Mesenchymal stem cell (in vitro differentiated cells and primary cell): ENCODE measurements at regions not wholly inside any gene's neighbourhood (a gene's known extent, or its start where the extent isn't known, plus 50 kb on each side); places are given as distances from the start of the nearest gene placed in this dataset.

Experiments
- DNase-seq: peaks from one replicate; pipeline ENCODE4 v3.0.0-alpha.2; 2013
- H2AFZ ChIP-seq: one replicate; pipeline ENCODE4 v1.6.1; 2013; ENCODE audit warnings: low read depth, mild to moderate bottlenecking, control low read depth, inconsistent platforms, low read length, moderate library complexity
- H2AK5ac ChIP-seq: 2 replicates; pipeline ENCODE4 v1.6.1; 2013; ENCODE audit warnings: low read length, moderate library complexity, mild to moderate bottlenecking, inconsistent platforms; ENCODE audit not compliant: severe bottlenecking
- H2BK120ac ChIP-seq: one replicate; pipeline ENCODE4 v1.6.1; 2013; ENCODE audit warnings: low read depth, mild to moderate bottlenecking, inconsistent platforms, low read length, moderate library complexity
- H2BK12ac ChIP-seq, 2 experiments: one replicate each; pipeline ENCODE4 v1.6.1; 2013; ENCODE audit warnings: inconsistent platforms in 2 of 2, low read length in 2 of 2, mild to moderate bottlenecking in 2 of 2, moderate library complexity in 2 of 2, control low read depth in 1 of 2
- H2BK15ac ChIP-seq: one replicate; pipeline ENCODE4 v1.6.1; 2013; ENCODE audit warnings: mild to moderate bottlenecking, low read depth, inconsistent platforms; ENCODE audit not compliant: poor library complexity, severe bottlenecking
- H2BK5ac ChIP-seq: 2 replicates; pipeline ENCODE4 v1.6.1; 2013; ENCODE audit warnings: low read depth, mild to moderate bottlenecking, low read length, control low read depth, inconsistent platforms; ENCODE audit not compliant: poor library complexity, severe bottlenecking
- H3K14ac ChIP-seq, 2 experiments: one replicate each; pipeline ENCODE4 v1.6.1; 2013; ENCODE audit warnings: inconsistent platforms in 2 of 2, low read length in 2 of 2, control low read depth in 1 of 2, mild to moderate bottlenecking in 1 of 2, moderate library complexity in 1 of 2
- H3K18ac ChIP-seq, 2 experiments: one replicate each; pipeline ENCODE4 v1.6.1; 2013; ENCODE audit warnings: inconsistent platforms in 2 of 2, low read length in 2 of 2, control low read depth in 1 of 2, low read depth in 1 of 2, mild to moderate bottlenecking in 1 of 2
- H3K23ac ChIP-seq, 2 experiments: one replicate each; pipeline ENCODE4 v1.6.1; 2013; ENCODE audit warnings: inconsistent platforms in 2 of 2, low read length in 2 of 2, mild to moderate bottlenecking in 2 of 2, moderate library complexity in 2 of 2, control low read depth in 1 of 2
- H3K27ac ChIP-seq: 2 replicates; pipeline ENCODE4 v1.5.1; 2013; ENCODE audit warnings: mild to moderate bottlenecking, moderate library complexity, low read length, control low read depth, inconsistent platforms; ENCODE audit not compliant: poor library complexity, severe bottlenecking
- H3K27me3 ChIP-seq, 2 experiments: 2 replicates each; pipeline versions ENCODE4 v1.6.1 to v1.7.0; 2013; ENCODE audit warnings: low read length in 2 of 2, mild to moderate bottlenecking in 2 of 2, moderate library complexity in 2 of 2, control low read depth in 1 of 2, inconsistent platforms in 1 of 2; ENCODE audit not compliant: control insufficient read depth in 1 of 2, insufficient read depth in 1 of 2
- H3K36me3 ChIP-seq, 2 experiments: 2 replicates each; pipeline versions ENCODE4 v1.6.1 to v1.7.0; 2013; ENCODE audit warnings: low read length in 2 of 2, control low read depth in 1 of 2, inconsistent platforms in 1 of 2, low read depth in 1 of 2, mild to moderate bottlenecking in 1 of 2; ENCODE audit not compliant: insufficient read depth in 2 of 2, control insufficient read depth in 1 of 2
- H3K4ac ChIP-seq, 2 experiments: one replicate each; pipeline ENCODE4 v1.6.1; 2013; ENCODE audit warnings: inconsistent platforms in 2 of 2, low read length in 2 of 2, mild to moderate bottlenecking in 2 of 2, moderate library complexity in 2 of 2, control low read depth in 1 of 2, low read depth in 1 of 2
- H3K4me1 ChIP-seq: 2 replicates; pipeline ENCODE4 v1.6.1; 2013; ENCODE audit warnings: low read depth, low read length, control low read depth; ENCODE audit not compliant: control insufficient read depth, insufficient read depth
- H3K4me2 ChIP-seq: 2 replicates; pipeline ENCODE4 v1.6.1; 2013; ENCODE audit warnings: low read length, mild to moderate bottlenecking, inconsistent platforms; ENCODE audit not compliant: poor library complexity, severe bottlenecking
- H3K4me3 ChIP-seq, 2 experiments: 2 replicates each; pipeline versions ENCODE4 v1.5.1 to v1.7.0; 2013; ENCODE audit warnings: low read length in 2 of 2, mild to moderate bottlenecking in 2 of 2, control low read depth in 1 of 2, low read depth in 1 of 2; ENCODE audit not compliant: insufficient read depth in 1 of 2
- H3K79me1 ChIP-seq: replicated peaks from 2 replicates; pipeline ENCODE4 v1.6.1; 2013; ENCODE audit warnings: mild to moderate bottlenecking, control low read depth, low read length, inconsistent platforms; ENCODE audit not compliant: poor library complexity, severe bottlenecking
- H3K9ac ChIP-seq: 2 replicates; pipeline ENCODE4 v1.7.0; 2013; ENCODE audit warnings: mild to moderate bottlenecking, low read length, moderate library complexity
- H3K9me3 ChIP-seq: 2 replicates; pipeline ENCODE4 v1.7.0; 2013; ENCODE audit warnings: mild to moderate bottlenecking, low read length; ENCODE audit not compliant: control insufficient read depth
- H4K8ac ChIP-seq: one replicate; pipeline ENCODE4 v1.6.1; 2013; ENCODE audit warnings: inconsistent platforms, mild to moderate bottlenecking, low read length, moderate library complexity
- H4K91ac ChIP-seq: one replicate; pipeline ENCODE4 v1.6.1; 2013; ENCODE audit warnings: mild to moderate bottlenecking, low read length, inconsistent platforms
- WGBS: methylation state at CpG from one replicate; pipeline ENCODE4 v1.1.7; 2013; ENCODE audit warnings: mixed read lengths; 5-methylcytosine and 5-hydroxymethylcytosine counted together

GRCh38 chr2:217337771-217338170, 477.9 kb upstream of the TNP1 start:
- H3K14ac ChIP-seq: no peak overlapping the region
- H3K27me3 ChIP-seq: no peaks in the 10 kb centered on the region
- no peak overlapping the region for H4K8ac ChIP-seq
- H3K4me2 ChIP-seq: no peak overlapping the region
- peak; percentile 44 for DNase-seq
- no peaks in the 10 kb centered on the region for H3K4me1 ChIP-seq
- H3K18ac ChIP-seq: no peak overlapping the region
- H2BK15ac ChIP-seq: no peak overlapping the region
- H3K4me3 ChIP-seq: no peak overlapping the region
- H3K79me1 ChIP-seq: no peaks in the 10 kb centered on the region
- H4K91ac ChIP-seq: no peak overlapping the region
- H2BK12ac ChIP-seq: no peak overlapping the region
- no peaks in the 10 kb centered on the region for H3K9me3 ChIP-seq
- H3K27ac ChIP-seq: peak overlapping the region; percentile 70
- H3K23ac ChIP-seq: no peak overlapping the region
- no peak overlapping the region for H2BK5ac ChIP-seq
- no peak overlapping the region for H2BK120ac ChIP-seq
- WGBS: no CpG with 5 or more reads among the region's 3 CpGs
- H3K36me3 ChIP-seq: no peaks in the 10 kb centered on the region
- no peak overlapping the region for H3K4ac ChIP-seq
- peak overlapping the region; percentile 37 for H3K9ac ChIP-seq
- no peak overlapping the region for H2AFZ ChIP-seq
- H2AK5ac ChIP-seq: peak overlapping the region; percentile 77

GRCh38 chr2:217336694-217337093, 476.8 kb upstream of the TNP1 start:
- Histone ChIP-seq H3K9me3 (no peaks in the 10 kb centered on the region), H4K91ac (no peak overlapping the region), H3K14ac (no peak overlapping the region), H3K4me2 (no peak overlapping the region), H4K8ac (no peak overlapping the region), H3K27me3 (no peaks in the 10 kb centered on the region), H3K36me3 (no peaks in the 10 kb centered on the region), H3K18ac (no peak overlapping the region), H3K23ac (no peak overlapping the region), H3K4me1 (peaks cover under 1% of the 10 kb centered on the region), H2BK5ac (no peak overlapping the region), H3K9ac (no peak overlapping the region), H2BK12ac (no peak overlapping the region), H3K4ac (no peak overlapping the region), H3K4me3 (no peak overlapping the region), H3K79me1 (no peaks in the 10 kb centered on the region), H2AFZ (no peak overlapping the region), H2BK15ac (no peak overlapping the region), H3K27ac (no peak overlapping the region), H2BK120ac (no peak overlapping the region), H2AK5ac (no peak overlapping the region)
- WGBS: 100% methylated on average over 3 of the region's 4 CpGs
- no peak for DNase-seq

GRCh38 chr2:217335341-217335966, 475.6 kb upstream of the TNP1 start:
- Histone ChIP-seq H3K14ac (no peak overlapping the region), H3K4me2 (no peak overlapping the region), H2BK5ac (no peak overlapping the region), H3K4me3 (no peak overlapping the region), H3K4ac (no peak overlapping the region), H3K4me1 (peaks cover 6% of the 10 kb centered on the region), H2BK120ac (peak overlapping the region; percentile 27), H2BK12ac (no peak overlapping the region), H3K9ac (no peak overlapping the region), H2BK15ac (no peak overlapping the region), H4K91ac (no peak overlapping the region), H3K27me3 (no peaks in the 10 kb centered on the region), H3K23ac (no peak overlapping the region), H3K18ac (no peak overlapping the region), H3K9me3 (no peaks in the 10 kb centered on the region), H2AK5ac (no peak overlapping the region), H3K27ac (no peak overlapping the region), H3K79me1 (no peaks in the 10 kb centered on the region), H2AFZ (no peak overlapping the region), H3K36me3 (no peaks in the 10 kb centered on the region), H4K8ac (no peak overlapping the region)
- 49% methylated on average over 3 of the region's 5 CpGs for WGBS
- DNase-seq: peak; percentile 44

- Histone ChIP-seq H2AFZ (no peak overlapping the region), H2BK12ac (no peak overlapping the region), H3K27ac (no peak overlapping the region)
Observed at GRCh38 chr2:217334561-217334960, 474.7 kb upstream of the TNP1 start.

More at GRCh38 chr2:217334561-217334960, 474.7 kb upstream of the TNP1 start:
- no peaks in the 10 kb centered on the region for H3K27me3 ChIP-seq
- no peak overlapping the region for H3K23ac ChIP-seq
- H4K8ac ChIP-seq: no peak overlapping the region
- H3K4me1 ChIP-seq: peaks cover 6% of the 10 kb centered on the region
- no peak overlapping the region for H3K4me3 ChIP-seq
- no peak for DNase-seq
- H2AK5ac ChIP-seq: no peak overlapping the region
- H2BK120ac ChIP-seq: no peak overlapping the region
- no peak overlapping the region for H3K4ac ChIP-seq
- no peak overlapping the region for H3K18ac ChIP-seq
- H3K4me2 ChIP-seq: no peak overlapping the region
- no peak overlapping the region for H4K91ac ChIP-seq
- H3K36me3 ChIP-seq: no peaks in the 10 kb centered on the region
- H3K79me1 ChIP-seq: no peaks in the 10 kb centered on the region
- no peak overlapping the region for H2BK15ac ChIP-seq
- H3K9ac ChIP-seq: no peak overlapping the region
- no peak overlapping the region for H3K14ac ChIP-seq
- no peak overlapping the region for H2BK5ac ChIP-seq
- H3K9me3 ChIP-seq: no peaks in the 10 kb centered on the region
